Activated CD4-positive, alpha-beta memory T cell treated with anti-CD3 and anti-CD28 coated beads for 36 hours (primary cell): ENCODE measurements at regions not wholly inside any gene's neighbourhood (a gene's known extent, or its start where the extent isn't known, plus 50 kb on each side); places are given as distances from the start of the nearest gene placed in this dataset.
A peak's percentile ranks its signal among the peaks of the same experiment; 100 is the strongest.

Source experiments
- CTCF ChIA-PET: fragments of 350-600 bp; sonication (Branson Sonifier 250); formaldehyde crosslinking; loops from one replicate; lab custom pipeline; 2021; ENCODE audit warnings: antibody characterized with exemption, inconsistent platforms; lab: Charles Lee
- POLR2A ChIA-PET: fragments of 350-600 bp; sonication (Branson Sonifier 250); formaldehyde crosslinking; loops from one replicate; lab custom pipeline; 2021; ENCODE audit warnings: antibody characterized with exemption; lab: Charles Lee
- DNase-seq: peaks from one replicate; pipeline ENCODE4 v3.0.0-alpha.2; 2020
- H3K27ac Mint-ChIP-seq: one replicate; pipeline ENCODE4 v1.8.0; 2021; ENCODE audit warnings: mixed read lengths
- H3K27me3 Mint-ChIP-seq: one replicate; pipeline ENCODE4 v1.8.0; 2021; ENCODE audit warnings: mixed read lengths
- H3K36me3 Mint-ChIP-seq: one replicate; pipeline ENCODE4 v1.8.0; 2021; ENCODE audit warnings: mixed read lengths
- H3K4me1 Mint-ChIP-seq: one replicate; pipeline ENCODE4 v1.8.0; 2021; ENCODE audit warnings: low read depth, mixed read lengths
- H3K4me3 Mint-ChIP-seq: one replicate; pipeline ENCODE4 v1.8.0; 2021; ENCODE audit warnings: mild to moderate bottlenecking, mixed read lengths
- H3K9me3 Mint-ChIP-seq: one replicate; pipeline ENCODE4 v1.8.0; 2021; ENCODE audit warnings: mixed read lengths
- intact Hi-C: fragments of 100-400 bp; cut with micrococcal nuclease; formaldehyde crosslinking; loops from one replicate; pipeline ENCODE4 v1.15.1; 2023

GRCh38 chr4:173761938-173762337 is 231.9 kb upstream of the HAND2 start:
- Mint-ChIP-seq H3K4me1 (no peaks in the 10 kb centered on the region), H3K36me3 (no peaks in the 10 kb centered on the region), H3K27ac (no peak overlapping the region), H3K4me3 (no peak overlapping the region), H3K9me3 (no peaks in the 10 kb centered on the region), H3K27me3 (no peaks in the 10 kb centered on the region)
- no peak for DNase-seq
- intact Hi-C loops, result no loop called here
- POLR2A ChIA-PET, result no interaction called here
- CTCF ChIA-PET, result interaction anchor here (0.8 kb wide), 1 partner anchor 9 kb away, joined by 4 read pairs; no protein-coding TSS in a partner anchor

- CTCF ChIA-PET, result no interaction called here
- POLR2A ChIA-PET, result no interaction called here
- intact Hi-C loops, result no loop called here
- H3K27ac Mint-ChIP-seq, result no peak overlapping the region
- no peak for DNase-seq
- H3K27me3 Mint-ChIP-seq, result no peaks in the 10 kb centered on the region
- H3K4me3 Mint-ChIP-seq, result no peak overlapping the region
- H3K4me1 Mint-ChIP-seq, result no peaks in the 10 kb centered on the region
- no peaks in the 10 kb centered on the region for H3K9me3 Mint-ChIP-seq
- H3K36me3 Mint-ChIP-seq, result no peaks in the 10 kb centered on the region
Measured at GRCh38 chr4:173761236-173761635, 231.2 kb upstream of the HAND2 start.

GRCh38 chr4:173758132-173758531 is 228.1 kb upstream of the HAND2 start:
- intact Hi-C loops, result no loop called here
- H3K27ac Mint-ChIP-seq, result no peak overlapping the region
- no peaks in the 10 kb centered on the region for H3K9me3 Mint-ChIP-seq
- no peaks in the 10 kb centered on the region for H3K4me1 Mint-ChIP-seq
- no peaks in the 10 kb centered on the region for H3K27me3 Mint-ChIP-seq
- ChIA-PET POLR2A (no interaction called here), CTCF (interaction anchor here (1.4 kb wide), 1 partner anchor 20 kb away, joined by 4 read pairs; no protein-coding TSS in a partner anchor)
- no peak overlapping the region for H3K4me3 Mint-ChIP-seq
- no peaks in the 10 kb centered on the region for H3K36me3 Mint-ChIP-seq
- DNase-seq, result no peak

- ChIA-PET POLR2A (no interaction called here), CTCF (interaction anchor here (1.2 to 1.8 kb wide), 2 partner anchors 13 to 247 kb away, joined by 5 to 8 read pairs; no protein-coding TSS in a partner anchor)
- H3K4me1 Mint-ChIP-seq, result no peaks in the 10 kb centered on the region
- H3K36me3 Mint-ChIP-seq, result no peaks in the 10 kb centered on the region
- H3K27ac Mint-ChIP-seq, result no peak overlapping the region
- H3K27me3 Mint-ChIP-seq, result no peaks in the 10 kb centered on the region
- H3K9me3 Mint-ChIP-seq, result no peaks in the 10 kb centered on the region
- intact Hi-C loops, result no loop called here
- H3K4me3 Mint-ChIP-seq, result no peak overlapping the region
- DNase-seq, result no peak
Measured at GRCh38 chr4:173753408-173753807, 223.4 kb upstream of the HAND2 start.

GRCh38 chr4:173752610-173753230 is 222.7 kb upstream of the HAND2 start:
- intact Hi-C loops, result loop anchor here (1.0 kb wide), 1 partner anchor 246 kb away; no protein-coding TSS in a partner anchor
- Mint-ChIP-seq H3K27me3 (no peaks in the 10 kb centered on the region), H3K4me3 (no peak overlapping the region), H3K27ac (no peak overlapping the region), H3K4me1 (no peaks in the 10 kb centered on the region), H3K9me3 (no peaks in the 10 kb centered on the region), H3K36me3 (no peaks in the 10 kb centered on the region)
- ChIA-PET CTCF (interaction anchor here (1.0 to 1.8 kb wide), 5 partner anchors 9 to 247 kb away, joined by 3 to 8 read pairs (median 4); no protein-coding TSS in a partner anchor), POLR2A (no interaction called here)
- DNase-seq, result peak; percentile 26

- no peaks in the 10 kb centered on the region for H3K36me3 Mint-ChIP-seq
- ChIA-PET POLR2A (no interaction called here), CTCF (no interaction called here)
- no peak for DNase-seq
- no peaks in the 10 kb centered on the region for H3K4me1 Mint-ChIP-seq
- intact Hi-C loops, result no loop called here
- H3K27ac Mint-ChIP-seq, result no peak overlapping the region
- H3K9me3 Mint-ChIP-seq, result no peaks in the 10 kb centered on the region
- no peak overlapping the region for H3K4me3 Mint-ChIP-seq
- no peaks in the 10 kb centered on the region for H3K27me3 Mint-ChIP-seq
Measured at GRCh38 chr4:173748353-173748752, 218.3 kb upstream of the HAND2 start.

GRCh38 chr4:173747537-173748257 is 217.7 kb upstream of the HAND2 start:
- CTCF ChIA-PET, result no interaction called here
- intact Hi-C loops, result no loop called here
- no peak for DNase-seq
- Mint-ChIP-seq H3K27ac (no peak overlapping the region), H3K4me1 (no peaks in the 10 kb centered on the region), H3K4me3 (no peak overlapping the region), H3K36me3 (no peaks in the 10 kb centered on the region), H3K27me3 (no peaks in the 10 kb centered on the region), H3K9me3 (no peaks in the 10 kb centered on the region)
- POLR2A ChIA-PET, result no interaction called here

GRCh38 chr4:173746424-173746823 is 216.4 kb upstream of the HAND2 start:
- CTCF ChIA-PET, result no interaction called here
- Mint-ChIP-seq H3K4me3 (no peak overlapping the region), H3K36me3 (no peaks in the 10 kb centered on the region), H3K9me3 (no peaks in the 10 kb centered on the region), H3K27me3 (no peaks in the 10 kb centered on the region), H3K4me1 (no peaks in the 10 kb centered on the region), H3K27ac (no peak overlapping the region)
- POLR2A ChIA-PET, result no interaction called here
- intact Hi-C loops, result no loop called here
- no peak for DNase-seq

- Mint-ChIP-seq H3K27me3 (no peaks in the 10 kb centered on the region), H3K36me3 (no peaks in the 10 kb centered on the region), H3K9me3 (no peaks in the 10 kb centered on the region), H3K4me3 (no peak overlapping the region), H3K4me1 (no peaks in the 10 kb centered on the region), H3K27ac (no peak overlapping the region)
- POLR2A ChIA-PET, result no interaction called here
- intact Hi-C loops, result no loop called here
- DNase-seq, result no peak
- CTCF ChIA-PET, result no interaction called here
Measured at GRCh38 chr4:173745765-173746164, 215.7 kb upstream of the HAND2 start.

GRCh38 chr4:173736840-173737239 is 206.8 kb upstream of the HAND2 start:
- CTCF ChIA-PET, result no interaction called here
- Mint-ChIP-seq H3K4me1 (no peaks in the 10 kb centered on the region), H3K27me3 (no peaks in the 10 kb centered on the region), H3K4me3 (no peak overlapping the region), H3K9me3 (no peaks in the 10 kb centered on the region), H3K27ac (no peak overlapping the region), H3K36me3 (no peaks in the 10 kb centered on the region)
- DNase-seq, result no peak
- POLR2A ChIA-PET, result no interaction called here
- intact Hi-C loops, result no loop called here

- H3K4me1 Mint-ChIP-seq, result no peaks in the 10 kb centered on the region
Measured at GRCh38 chr4:173735585-173735984, 205.6 kb upstream of the HAND2 start.

GRCh38 chr4:173735049-173735448 is 205.0 kb upstream of the HAND2 start:
- ChIA-PET POLR2A (no interaction called here), CTCF (no interaction called here)
- Mint-ChIP-seq H3K27me3 (no peaks in the 10 kb centered on the region), H3K4me1 (no peaks in the 10 kb centered on the region), H3K4me3 (no peak overlapping the region), H3K36me3 (no peaks in the 10 kb centered on the region), H3K9me3 (no peaks in the 10 kb centered on the region), H3K27ac (no peak overlapping the region)
- intact Hi-C loops, result no loop called here
- DNase-seq, result no peak

More at GRCh38 chr4:173735585-173735984, 205.6 kb upstream of the HAND2 start:
- CTCF ChIA-PET, result no interaction called here
- Mint-ChIP-seq H3K9me3 (no peaks in the 10 kb centered on the region), H3K4me3 (no peak overlapping the region), H3K36me3 (no peaks in the 10 kb centered on the region), H3K27ac (no peak overlapping the region), H3K27me3 (no peaks in the 10 kb centered on the region)
- intact Hi-C loops, result no loop called here
- POLR2A ChIA-PET, result no interaction called here
- no peak for DNase-seq

- H3K36me3 Mint-ChIP-seq, result no peaks in the 10 kb centered on the region
- H3K9me3 Mint-ChIP-seq, result peaks cover 2% of the 10 kb centered on the region
- ChIA-PET CTCF (no interaction called here), POLR2A (no interaction called here)
- DNase-seq, result no peak
- H3K27me3 Mint-ChIP-seq, result peaks cover 3% of the 10 kb centered on the region
- H3K27ac Mint-ChIP-seq, result no peak overlapping the region
- intact Hi-C loops, result no loop called here
- H3K4me1 Mint-ChIP-seq, result no peaks in the 10 kb centered on the region
- no peak overlapping the region for H3K4me3 Mint-ChIP-seq
Measured at GRCh38 chr4:173731257-173731656, 201.2 kb upstream of the HAND2 start.
